H1 (cell line): ENCODE measurements at regions not wholly inside any gene's neighbourhood (a gene's known extent, or its start where the extent isn't known, plus 50 kb on each side); places are given as distances from the start of the nearest gene placed in this dataset.

Experiments used
- CTCF ChIA-PET: fragments of 300-600 bp; sonication (Branson Sonifier 250); formaldehyde crosslinking; loops from one replicate; lab custom pipeline; 2021; ENCODE audit not compliant: partially characterized antibody; lab: Charles Lee
- POLR2A ChIA-PET: fragments of 300-600 bp; sonication (Branson Sonifier 250); formaldehyde crosslinking; loops from one replicate; lab custom pipeline; 2021; ENCODE audit warnings: inconsistent platforms; ENCODE audit not compliant: partially characterized antibody; lab: Charles Lee
- DNase-seq, 2 experiments: peaks; one replicate each; pipeline versions ENCODE4 v3.0.0 to v3.0.0-alpha.2; 2010 to 2022; ENCODE audit warnings: low spot score in 2 of 2, low read depth in 1 of 2, mixed read lengths in 1 of 2
- FAIRE-seq: peaks from 2 replicates; lab custom pipeline; 2011; peaks lifted over from hg19 to GRCh38; lab: Jason Lieb, UNC
- H2AFZ ChIP-seq: 2 replicates; pipeline ENCODE4 v1.8.1; 2012; ENCODE audit warnings: low read length, inconsistent platforms
- H2AK5ac ChIP-seq: 2 replicates; pipeline ENCODE4 v1.6.1; 2013; ENCODE audit warnings: low read depth, low read length
- H2BK120ac ChIP-seq: replicated peaks from 2 replicates; pipeline ENCODE3; 2013; ENCODE audit warnings: low read depth, low read length, inconsistent platforms
- H2BK12ac ChIP-seq: 2 replicates; pipeline ENCODE4 v1.6.1; 2013; ENCODE audit warnings: low read depth, low read length
- H2BK15ac ChIP-seq: 2 replicates; pipeline ENCODE4 v1.6.1; 2013; ENCODE audit warnings: low read length
- H2BK20ac ChIP-seq: 2 replicates; pipeline ENCODE4 v1.6.1; 2013; ENCODE audit warnings: low read length
- H2BK5ac ChIP-seq: 2 replicates; pipeline ENCODE4 v1.6.1; 2013; ENCODE audit warnings: low read depth, low read length
- H3K14ac ChIP-seq: 2 replicates; pipeline ENCODE4 v1.6.1; 2013; ENCODE audit warnings: inconsistent platforms; ENCODE audit not compliant: insufficient read length
- H3K18ac ChIP-seq: 2 replicates; pipeline ENCODE4 v1.6.1; 2013; ENCODE audit warnings: low read length; ENCODE audit errors: extremely low read depth
- H3K23ac ChIP-seq: 2 replicates; pipeline ENCODE4 v1.6.1; 2013; ENCODE audit warnings: inconsistent platforms; ENCODE audit not compliant: insufficient read length
- H3K23me2 ChIP-seq: 2 replicates; pipeline ENCODE4 v1.6.1; 2013; ENCODE audit warnings: low read depth, low read length
- H3K27ac ChIP-seq: 2 replicates; pipeline ENCODE4 v1.6.1; 2011; ENCODE audit warnings: low read depth, low read length, inconsistent platforms
- H3K27me3 ChIP-seq, 4 experiments: replicated peaks in 1 of 4; 1 replicate in 1 of 4; 2 replicates in 3 of 4; pipeline versions ENCODE4 v1.6.1 to v1.8.1; 2011 to 2013; ENCODE audit warnings: low read length in 3 of 4, mild to moderate bottlenecking in 3 of 4, inconsistent platforms in 2 of 4, mixed read lengths in 2 of 4, moderate library complexity in 1 of 4; ENCODE audit not compliant: control insufficient read depth in 3 of 4, insufficient read depth in 3 of 4; ENCODE audit errors: extremely low read depth in 1 of 4
- H3K36me3 ChIP-seq, 4 experiments: 2 replicates each; pipeline versions ENCODE4 v1.6.1 to v1.8.1; 2011 to 2013; ENCODE audit warnings: mild to moderate bottlenecking in 4 of 4, low read length in 3 of 4, moderate library complexity in 2 of 4, control low read depth in 1 of 4, inconsistent platforms in 1 of 4; ENCODE audit not compliant: insufficient read depth in 4 of 4, control insufficient read depth in 2 of 4
- H3K4ac ChIP-seq: replicated peaks from 2 replicates; pipeline ENCODE3; 2013; ENCODE audit warnings: low read length, low read depth, mixed read lengths, inconsistent platforms; ENCODE audit not compliant: insufficient read length
- H3K4me1 ChIP-seq, 4 experiments: replicated peaks in 1 of 4; 1 replicate in 1 of 4; 2 replicates in 3 of 4; pipeline versions ENCODE4 v1.6.1 to v1.8.1; 2011 to 2013; ENCODE audit warnings: low read length in 3 of 4, inconsistent platforms in 2 of 4, mixed read lengths in 1 of 4; ENCODE audit not compliant: insufficient read depth in 4 of 4, control insufficient read depth in 3 of 4
- H3K4me2 ChIP-seq, 2 experiments: 2 replicates each; pipeline versions ENCODE4 v1.6.1 to v1.8.1; 2011 to 2013; ENCODE audit warnings: low read depth in 2 of 2, low read length in 2 of 2, control low read depth in 1 of 2, inconsistent platforms in 1 of 2, mild to moderate bottlenecking in 1 of 2; ENCODE audit not compliant: insufficient read depth in 1 of 2
- H3K4me3 ChIP-seq, 4 experiments: fragments of 200-600, 300-600 bp in 1 of 4; sonication (generic), shearing (Covaris generic), sonication (Bioruptor Twin) in 1 of 4; 2 replicates each; pipeline versions ENCODE4 v1.5.1 to v1.8.1; 2011 to 2016; ENCODE audit warnings: low read length in 4 of 4, low read depth in 3 of 4, control low read depth in 2 of 4, inconsistent platforms in 2 of 4, mild to moderate bottlenecking in 2 of 4, mixed read lengths in 1 of 4, moderate library complexity in 1 of 4; ENCODE audit not compliant: insufficient read depth in 2 of 4; ENCODE audit errors: extremely low read depth in 1 of 4
- H3K56ac ChIP-seq: replicated peaks from 2 replicates; pipeline ENCODE3; 2013; ENCODE audit warnings: low read depth, mild to moderate bottlenecking, mixed read lengths, low read length, inconsistent platforms; ENCODE audit not compliant: insufficient read length
- H3K79me1 ChIP-seq: 2 replicates; pipeline ENCODE4 v1.6.1; 2013; ENCODE audit warnings: low read depth, low read length, control low read depth
- H3K79me2 ChIP-seq, 2 experiments: 2 replicates each; pipeline versions ENCODE4 v1.6.1 to v1.8.1; 2012 to 2013; ENCODE audit warnings: low read length in 2 of 2, mild to moderate bottlenecking in 2 of 2, inconsistent platforms in 1 of 2; ENCODE audit not compliant: insufficient read depth in 2 of 2, control insufficient read depth in 1 of 2
- H3K9ac ChIP-seq, 4 experiments: replicated peaks in 1 of 4; 1 replicate in 1 of 4; 2 replicates in 3 of 4; pipeline versions ENCODE4 v1.6.1 to v1.8.1; 2011 to 2013; ENCODE audit warnings: low read depth in 3 of 4, low read length in 3 of 4, control low read depth in 2 of 4, mild to moderate bottlenecking in 2 of 4, moderate library complexity in 2 of 4, inconsistent platforms in 1 of 4; ENCODE audit errors: extremely low read depth in 1 of 4
- H3K9me3 ChIP-seq, 2 experiments: 2 replicates each; pipeline versions ENCODE4 v1.6.1 to v1.8.1; 2012 to 2013; ENCODE audit warnings: mild to moderate bottlenecking in 2 of 2, moderate library complexity in 2 of 2, control low read depth in 1 of 2, inconsistent platforms in 1 of 2, low read depth in 1 of 2, low read length in 1 of 2, mixed read lengths in 1 of 2; ENCODE audit not compliant: insufficient read depth in 2 of 2
- H4K20me1 ChIP-seq, 2 experiments: replicated peaks in 1 of 2; 2 replicates each; pipeline versions ENCODE3 to v1.8.1; 2011 to 2013; ENCODE audit warnings: inconsistent platforms in 2 of 2, low read length in 2 of 2, mild to moderate bottlenecking in 1 of 2; ENCODE audit not compliant: insufficient read depth in 2 of 2, control insufficient read depth in 1 of 2
- H4K5ac ChIP-seq: 2 replicates; pipeline ENCODE4 v1.6.1; 2013; ENCODE audit warnings: low read length, low read depth, mixed read lengths, inconsistent platforms; ENCODE audit not compliant: insufficient read length
- H4K8ac ChIP-seq: 2 replicates; pipeline ENCODE4 v1.8.0; 2013; ENCODE audit warnings: mild to moderate bottlenecking, moderate library complexity, low read length, inconsistent platforms; ENCODE audit not compliant: insufficient read depth; ENCODE audit errors: extremely low read depth
- H4K91ac ChIP-seq: replicated peaks from 2 replicates; pipeline ENCODE3; 2013; ENCODE audit warnings: low read length, mixed read lengths, inconsistent platforms; ENCODE audit not compliant: insufficient read length
- BCL11A ChIP-seq, 2 experiments: IDR thresholded peaks; one replicate each; pipeline ENCODE4 v1.6.1; 2011; ENCODE audit warnings: low read depth in 2 of 2, low read length in 2 of 2, mild to moderate bottlenecking in 2 of 2
- BRCA1 ChIP-seq: IDR thresholded peaks from 2 replicates; pipeline ENCODE4 v1.6.1; 2012; ENCODE audit warnings: low read depth, low read length, improper control_type of control experiment
- CBX5 ChIP-seq: fragments of 300-800, 300-1000 bp; sonication (generic); IDR thresholded peaks from 2 replicates; pipeline ENCODE4 v1.7.1; 2016; ENCODE audit warnings: antibody characterized with exemption, low read length, low read depth
- CTBP2 ChIP-seq: IDR thresholded peaks from 2 replicates; pipeline ENCODE4 v1.7.0; 2011; ENCODE audit warnings: borderline replicate concordance, mild to moderate bottlenecking, moderate library complexity, mixed read lengths, low read length; ENCODE audit not compliant: insufficient read depth, insufficient read length
- GTF2F1 ChIP-seq: IDR thresholded peaks from 2 replicates; pipeline ENCODE4 v1.6.1; 2012; ENCODE audit warnings: low read depth, low read length, improper control_type of control experiment, borderline replicate concordance
- JUN ChIP-seq: IDR thresholded peaks from 2 replicates; pipeline ENCODE4 v1.6.1; 2011; ENCODE audit warnings: low read depth, mild to moderate bottlenecking, improper control_type of control experiment, low read length
- KDM5A ChIP-seq: fragments of 200-600 bp; IDR thresholded peaks from 2 replicates; pipeline ENCODE4 v1.7.1; 2012; ENCODE audit warnings: mild to moderate bottlenecking, low read length, inconsistent platforms, mixed read lengths
- MAFK ChIP-seq: IDR thresholded peaks from 2 replicates; pipeline ENCODE4 v1.6.1; 2012; ENCODE audit warnings: low read depth, mild to moderate bottlenecking, improper control_type of control experiment, low read length
- NANOG ChIP-seq: IDR thresholded peaks from 2 replicates; pipeline ENCODE4 v1.6.1; 2011; ENCODE audit warnings: low read length, low read depth, mild to moderate bottlenecking, inconsistent platforms; ENCODE audit not compliant: insufficient read depth, poor library complexity, severe bottlenecking
- SIN3A ChIP-seq, 2 experiments: IDR thresholded peaks in 1 of 2; conservative IDR thresholded peaks in 1 of 2; 2 replicates each; pipeline ENCODE4 v1.6.1; 2011 to 2012; ENCODE audit warnings: low read length in 2 of 2, improper control_type of control experiment in 1 of 2, low read depth in 1 of 2, mild to moderate bottlenecking in 1 of 2
- TBP ChIP-seq: IDR thresholded peaks from 2 replicates; pipeline ENCODE4 v1.6.1; 2011; ENCODE audit warnings: low read depth, low read length, improper control_type of control experiment
- YY1 ChIP-seq: IDR thresholded peaks from 2 replicates; pipeline ENCODE4 v1.6.1; 2011; ENCODE audit warnings: low read depth, mild to moderate bottlenecking, low read length
- ZNF274 ChIP-seq: IDR thresholded peaks from 2 replicates; pipeline ENCODE4 v1.7.0; 2012; ENCODE audit warnings: low read length, borderline replicate concordance; ENCODE audit errors: extremely low read depth
- WGBS, 2 experiments: shearing (Covaris generic) in 1 of 2; methylation state at CpG; one replicate each; pipeline versions ENCODE4 v1.1.6 to v1.1.7; 2013 to 2015; ENCODE audit warnings: low lambda C conversion rate in 2 of 2, mixed read lengths in 2 of 2, inconsistent platforms in 1 of 2, low coverage in 1 of 2, missing lambda C conversion rate in 1 of 2; ENCODE audit not compliant: insufficient replicate concordance in 2 of 2, insufficient coverage in 1 of 2, insufficient read length in 1 of 2; ENCODE audit errors: extremely low coverage in 1 of 2, missing lambda C conversion rate in 1 of 2; 5-methylcytosine and 5-hydroxymethylcytosine counted together
- TF ChIP-seq, protein P1 (sequence below): IDR thresholded peaks from 2 replicates; pipeline ENCODE4 v1.6.1; 2011; ENCODE audit warnings: low read length, improper control_type of control experiment

- no peak overlapping the region for H4K5ac ChIP-seq
- TF ChIP-seq GTF2F1 (no peak), YY1 (no peak), BRCA1 (no peak), CTBP2 (no peak), MAFK (no peak), JUN (no peak), KDM5A (no peak), ZNF274 (no peak), TBP (no peak), BCL11A (IDR thresholded peaks at IDR 0.05; ENCODE audit: low read depth in 2 of 2, low read length in 2 of 2) (no peak), CBX5 (no peak), SIN3A (conservative IDR thresholded peaks at IDR 0.05 in 1 of 2, IDR thresholded peaks at IDR 0.05 in 1 of 2; ENCODE audit: low read depth in 1 of 2, low read length in 2 of 2) (no peak), NANOG (no peak)
- TF ChIP-seq, protein P1, sequence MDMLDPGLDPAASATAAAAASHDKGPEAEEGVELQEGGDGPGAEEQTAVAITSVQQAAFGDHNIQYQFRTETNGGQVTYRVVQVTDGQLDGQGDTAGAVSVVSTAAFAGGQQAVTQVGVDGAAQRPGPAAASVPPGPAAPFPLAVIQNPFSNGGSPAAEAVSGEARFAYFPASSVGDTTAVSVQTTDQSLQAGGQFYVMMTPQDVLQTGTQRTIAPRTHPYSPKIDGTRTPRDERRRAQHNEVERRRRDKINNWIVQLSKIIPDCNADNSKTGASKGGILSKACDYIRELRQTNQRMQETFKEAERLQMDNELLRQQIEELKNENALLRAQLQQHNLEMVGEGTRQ = no peak
These were observed 783.4 kb upstream of the BRINP3 start for GRCh38 chr1:191261111-191261510.

More at GRCh38 chr1:191261111-191261510, 783.4 kb upstream of the BRINP3 start:
- no peaks in the 10 kb centered on the region for H3K79me1 ChIP-seq
- H3K23me2 ChIP-seq = no peaks in the 10 kb centered on the region
- H3K23ac ChIP-seq = no peak overlapping the region
- H2BK15ac ChIP-seq = no peak overlapping the region
- WGBS, 2 experiments = 91% methylated on average over 4 of the region's 4 CpGs; no CpG with 5 or more reads in 1 of the 2 experiments
- no peak overlapping the region for H3K14ac ChIP-seq
- DNase-seq = no peak
- H3K9ac ChIP-seq = no peak overlapping the region
- no peaks in the 10 kb centered on the region for H3K27me3 ChIP-seq
- no peak overlapping the region for H3K4me3 ChIP-seq
- no peak overlapping the region for H4K8ac ChIP-seq
- H3K36me3 ChIP-seq = no peaks in the 10 kb centered on the region
- H3K9me3 ChIP-seq = no peaks in the 10 kb centered on the region
- H2BK12ac ChIP-seq = no peak overlapping the region
- no peak overlapping the region for H2BK120ac ChIP-seq
- H2BK20ac ChIP-seq = no peak overlapping the region
- H2BK5ac ChIP-seq = no peak overlapping the region
- H4K20me1 ChIP-seq = no peaks in the 10 kb centered on the region
- no peak for FAIRE-seq
- no peak overlapping the region for H3K27ac ChIP-seq
- no peak overlapping the region for H2AFZ ChIP-seq
- H3K4ac ChIP-seq = no peak overlapping the region
- no peak overlapping the region for H3K4me2 ChIP-seq
- POLR2A ChIA-PET = no interaction called here
- H3K18ac ChIP-seq = no peak overlapping the region
- no peak overlapping the region for H2AK5ac ChIP-seq
- H3K56ac ChIP-seq = no peak overlapping the region
- no peak overlapping the region for H4K91ac ChIP-seq
- no peaks in the 10 kb centered on the region for H3K79me2 ChIP-seq
- CTCF ChIA-PET = interaction anchor here (0.6 kb wide), 1 partner anchor 644 kb away, joined by 3 read pairs; no protein-coding TSS in a partner anchor
- no peaks in the 10 kb centered on the region for H3K4me1 ChIP-seq
